H9 (cell line): ENCODE measurements at regions not wholly inside any gene's neighbourhood (a gene's known extent, or its start where the extent isn't known, plus 50 kb on each side); places are given as distances from the start of the nearest gene placed in this dataset.

Experiments
- DNase-seq: peaks from one replicate; pipeline ENCODE4 v3.0.0-alpha.2; 2017
- H2AFZ ChIP-seq: one replicate; pipeline ENCODE4 v1.6.1; 2013; ENCODE audit warnings: mild to moderate bottlenecking, low read length, control low read depth, moderate library complexity
- H2AK5ac ChIP-seq: 2 replicates; pipeline ENCODE4 v1.6.1; 2013; ENCODE audit warnings: low read length, control low read depth, mixed read lengths; ENCODE audit not compliant: insufficient read length
- H2BK120ac ChIP-seq: one replicate; pipeline ENCODE4 v1.6.1; 2013; ENCODE audit warnings: low read depth, mild to moderate bottlenecking, low read length, control low read depth, inconsistent platforms; ENCODE audit not compliant: poor library complexity, severe bottlenecking
- H2BK12ac ChIP-seq: 2 replicates; pipeline ENCODE4 v1.6.1; 2013; ENCODE audit warnings: low read length, control low read depth, mixed read lengths, low read depth; ENCODE audit not compliant: insufficient read length
- H2BK15ac ChIP-seq: 2 replicates; pipeline ENCODE4 v1.6.1; 2013; ENCODE audit warnings: low read depth, low read length, control low read depth
- H2BK20ac ChIP-seq: one replicate; pipeline ENCODE4 v1.6.1; 2013; ENCODE audit warnings: low read depth, mild to moderate bottlenecking, low read length, control low read depth, inconsistent platforms; ENCODE audit not compliant: poor library complexity, severe bottlenecking
- H2BK5ac ChIP-seq: 2 replicates; pipeline ENCODE4 v1.6.1; 2013; ENCODE audit warnings: low read length, control low read depth, mixed read lengths; ENCODE audit not compliant: insufficient read length
- H3K14ac ChIP-seq: 2 replicates; pipeline ENCODE4 v1.6.1; 2013; ENCODE audit warnings: low read length, control low read depth; ENCODE audit not compliant: insufficient read depth
- H3K18ac ChIP-seq: 2 replicates; pipeline ENCODE4 v1.6.1; 2013; ENCODE audit warnings: low read depth, mild to moderate bottlenecking, mixed read lengths, low read length, control low read depth; ENCODE audit not compliant: insufficient read length
- H3K23ac ChIP-seq: 2 replicates; pipeline ENCODE4 v1.6.1; 2013; ENCODE audit warnings: low read length, control low read depth, mixed read lengths, low read depth; ENCODE audit not compliant: insufficient read length
- H3K23me2 ChIP-seq: 2 replicates; pipeline ENCODE4 v1.6.1; 2013; ENCODE audit warnings: low read depth, mild to moderate bottlenecking, mixed read lengths, low read length, control low read depth; ENCODE audit not compliant: insufficient read length, poor library complexity, severe bottlenecking
- H3K27ac ChIP-seq: 2 replicates; pipeline ENCODE4 v1.5.1; 2013; ENCODE audit warnings: low read length, control low read depth, mixed read lengths, low read depth; ENCODE audit not compliant: insufficient read length
- H3K27me3 ChIP-seq: 2 replicates; pipeline ENCODE4 v1.6.1; 2013; ENCODE audit warnings: low read length, control low read depth, inconsistent platforms; ENCODE audit not compliant: insufficient read depth
- H3K4ac ChIP-seq: 2 replicates; pipeline ENCODE4 v1.6.1; 2013; ENCODE audit warnings: low read depth, mild to moderate bottlenecking, control low read depth, inconsistent platforms, low read length, moderate library complexity
- H3K4me1 ChIP-seq: 2 replicates; pipeline ENCODE4 v1.6.1; 2013; ENCODE audit warnings: low read length, control low read depth, inconsistent platforms; ENCODE audit not compliant: insufficient read depth
- H3K4me2 ChIP-seq: 2 replicates; pipeline ENCODE4 v1.6.1; 2013; ENCODE audit warnings: low read length, control low read depth, mixed read lengths; ENCODE audit not compliant: insufficient read length, insufficient read depth
- H3K56ac ChIP-seq: 2 replicates; pipeline ENCODE4 v1.6.1; 2013; ENCODE audit warnings: low read depth, mild to moderate bottlenecking, mixed read lengths, low read length, control low read depth; ENCODE audit not compliant: insufficient read length
- H3K79me1 ChIP-seq: 2 replicates; pipeline ENCODE4 v1.6.1; 2013; ENCODE audit warnings: low read depth, mild to moderate bottlenecking, moderate library complexity, low read length, control low read depth, inconsistent platforms; ENCODE audit not compliant: insufficient read depth, poor library complexity, severe bottlenecking
- H3K79me2 ChIP-seq: 2 replicates; pipeline ENCODE4 v1.6.1; 2013; ENCODE audit warnings: low read length, control low read depth, inconsistent platforms; ENCODE audit not compliant: insufficient read depth
- H3K9ac ChIP-seq: 2 replicates; pipeline ENCODE4 v1.6.1; 2013; ENCODE audit warnings: low read length, control low read depth, mixed read lengths; ENCODE audit not compliant: insufficient read length; ENCODE audit errors: extremely low read depth
- H3K9me3 ChIP-seq: one replicate; pipeline ENCODE4 v1.6.1; 2013; ENCODE audit warnings: low read depth, low read length, inconsistent platforms; ENCODE audit not compliant: control insufficient read depth
- H3T11ph ChIP-seq: one replicate; pipeline ENCODE4 v1.6.1; 2013; ENCODE audit warnings: mild to moderate bottlenecking, low read length, control low read depth, inconsistent platforms
- H4K20me1 ChIP-seq: one replicate; pipeline ENCODE4 v1.6.1; 2013; ENCODE audit not compliant: control insufficient read depth, insufficient read length, insufficient read depth
- H4K5ac ChIP-seq: 2 replicates; pipeline ENCODE4 v1.6.1; 2013; ENCODE audit warnings: low read depth, mild to moderate bottlenecking, mixed read lengths, low read length, control low read depth; ENCODE audit not compliant: insufficient read length
- H4K8ac ChIP-seq: replicated peaks from 2 replicates; pipeline ENCODE4 v1.6.1; 2013; ENCODE audit warnings: low read length, control low read depth, mixed read lengths, low read depth; ENCODE audit not compliant: insufficient read length
- H4K91ac ChIP-seq: 2 replicates; pipeline ENCODE4 v1.6.1; 2013; ENCODE audit warnings: low read depth, mild to moderate bottlenecking, moderate library complexity, mixed read lengths, low read length, control low read depth; ENCODE audit not compliant: insufficient read length
- H3K27ac Mint-ChIP-seq, 3 experiments: 2 replicates in 2 of 3; 3 replicates in 1 of 3; pipeline ENCODE4 v1.8.0; 2020 to 2021; ENCODE audit warnings: mixed read lengths in 3 of 3, mild to moderate bottlenecking in 1 of 3, moderate library complexity in 1 of 3
- H3K27me3 Mint-ChIP-seq: 2 replicates; pipeline ENCODE4 v1.8.0; 2021; ENCODE audit warnings: low read depth, mild to moderate bottlenecking, moderate library complexity, mixed read lengths
- H3K36me3 Mint-ChIP-seq, 3 experiments: 2 replicates in 2 of 3; 3 replicates in 1 of 3; pipeline ENCODE4 v1.8.0; 2020 to 2021; ENCODE audit warnings: low read depth in 3 of 3, mixed read lengths in 3 of 3; ENCODE audit not compliant: insufficient read depth in 1 of 3
- H3K4me1 Mint-ChIP-seq, 2 experiments: 2 replicates each; pipeline ENCODE4 v1.8.0; 2020; ENCODE audit warnings: mixed read lengths in 2 of 2
- H3K4me3 Mint-ChIP-seq, 2 experiments: 2 replicates in 1 of 2; 3 replicates in 1 of 2; pipeline ENCODE4 v1.8.0; 2020 to 2021; ENCODE audit warnings: mild to moderate bottlenecking in 2 of 2, mixed read lengths in 2 of 2, moderate library complexity in 1 of 2
- H3K9me3 Mint-ChIP-seq, 2 experiments: 2 replicates in 1 of 2; 3 replicates in 1 of 2; pipeline ENCODE4 v1.8.0; 2020; ENCODE audit warnings: mild to moderate bottlenecking in 2 of 2, mixed read lengths in 2 of 2, moderate library complexity in 1 of 2
- WGBS: extraction: QIAGEN DNeasy Blood & Tissue Kit; methylation state at CpG from one replicate; pipeline ENCODE4 v1.1.7; 2013; ENCODE audit warnings: missing lambda C conversion rate, low lambda C conversion rate, mixed read lengths; ENCODE audit not compliant: insufficient read length; ENCODE audit errors: extremely low coverage; 5-methylcytosine and 5-hydroxymethylcytosine counted together
- TF ChIP-seq, protein P1 (sequence below): fragments of 200-600 bp; sonication (generic); conservative IDR thresholded peaks from 3 replicates; pipeline ENCODE4 v1.8.0; 2021; ENCODE audit warnings: antibody characterized with exemption, mild to moderate bottlenecking

DNA sequence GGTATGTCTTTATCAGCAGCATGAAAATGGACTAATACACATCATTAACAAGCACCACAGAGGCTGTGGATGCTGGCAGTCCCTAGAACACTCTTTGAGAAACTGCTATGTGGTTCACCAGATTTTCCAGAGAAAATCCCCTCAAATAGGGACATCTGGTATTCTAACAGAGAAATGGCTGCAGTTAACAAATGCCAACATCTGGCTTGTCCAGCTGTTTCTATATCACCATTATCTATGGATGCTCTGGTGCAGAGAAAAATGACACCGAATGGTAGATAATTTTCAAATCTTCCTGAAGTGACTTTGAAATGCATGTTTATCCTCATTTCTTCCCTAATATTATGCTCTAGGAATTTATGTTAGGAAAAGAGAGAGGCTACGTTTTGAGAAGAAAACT is 403.5 kb upstream of the PROX1 start:
- Histone ChIP-seq H2AFZ (no peak overlapping the region), H3K9me3 (no peaks in the 10 kb centered on the region), H3K4ac (no peak overlapping the region), H3K4me2 (no peak overlapping the region), H2BK20ac (no peak overlapping the region), H4K20me1 (no peaks in the 10 kb centered on the region), H3T11ph (no peak overlapping the region), H3K56ac (no peak overlapping the region), H3K4me1 (no peaks in the 10 kb centered on the region), H3K14ac (no peak overlapping the region), H3K79me1 (no peaks in the 10 kb centered on the region), H3K9ac (no peak overlapping the region), H2AK5ac (no peak overlapping the region), H2BK5ac (no peak overlapping the region), H2BK120ac (no peak overlapping the region), H4K91ac (no peak overlapping the region), H3K27ac (no peak overlapping the region), H3K23me2 (no peaks in the 10 kb centered on the region), H4K5ac (no peak overlapping the region), H3K23ac (no peak overlapping the region), H4K8ac (no peak overlapping the region), H3K18ac (no peak overlapping the region), H2BK15ac (no peak overlapping the region), H3K79me2 (no peaks in the 10 kb centered on the region), H3K27me3 (no peaks in the 10 kb centered on the region), H2BK12ac (no peak overlapping the region)
- H3K27me3 Mint-ChIP-seq = peaks cover 2% of the 10 kb centered on the region; the same call in 1 of the 2 replicates
- H3K36me3 Mint-ChIP-seq = no peaks in the 10 kb centered on the region
- TF ChIP-seq, protein P1, sequence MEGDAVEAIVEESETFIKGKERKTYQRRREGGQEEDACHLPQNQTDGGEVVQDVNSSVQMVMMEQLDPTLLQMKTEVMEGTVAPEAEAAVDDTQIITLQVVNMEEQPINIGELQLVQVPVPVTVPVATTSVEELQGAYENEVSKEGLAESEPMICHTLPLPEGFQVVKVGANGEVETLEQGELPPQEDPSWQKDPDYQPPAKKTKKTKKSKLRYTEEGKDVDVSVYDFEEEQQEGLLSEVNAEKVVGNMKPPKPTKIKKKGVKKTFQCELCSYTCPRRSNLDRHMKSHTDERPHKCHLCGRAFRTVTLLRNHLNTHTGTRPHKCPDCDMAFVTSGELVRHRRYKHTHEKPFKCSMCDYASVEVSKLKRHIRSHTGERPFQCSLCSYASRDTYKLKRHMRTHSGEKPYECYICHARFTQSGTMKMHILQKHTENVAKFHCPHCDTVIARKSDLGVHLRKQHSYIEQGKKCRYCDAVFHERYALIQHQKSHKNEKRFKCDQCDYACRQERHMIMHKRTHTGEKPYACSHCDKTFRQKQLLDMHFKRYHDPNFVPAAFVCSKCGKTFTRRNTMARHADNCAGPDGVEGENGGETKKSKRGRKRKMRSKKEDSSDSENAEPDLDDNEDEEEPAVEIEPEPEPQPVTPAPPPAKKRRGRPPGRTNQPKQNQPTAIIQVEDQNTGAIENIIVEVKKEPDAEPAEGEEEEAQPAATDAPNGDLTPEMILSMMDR = no peak
- no peaks in the 10 kb centered on the region for H3K4me1 Mint-ChIP-seq
- no peak for DNase-seq
- no peak overlapping the region for H3K27ac Mint-ChIP-seq
- H3K4me3 Mint-ChIP-seq = no peak overlapping the region
- no peaks in the 10 kb centered on the region for H3K9me3 Mint-ChIP-seq
- no CpG with 5 or more reads among the region's 2 CpGs for WGBS
